Stimulated activated CD4-positive, alpha-beta T cell treated with anti-CD3 and anti-CD28 coated beads, Interleukin-2, amount 100 ng/mL, for 48 hours (primary cell): ENCODE measurements at regions not wholly inside any gene's neighbourhood (a gene's known extent, or its start where the extent isn't known, plus 50 kb on each side); places are given as distances from the start of the nearest gene placed in this dataset.
"Not testable (repeated sequence)": the region's sequence is repeated elsewhere in the genome, so short reads cannot be mapped to it uniquely, and the experiment has no call there.

ENCODE experiments used
- DNase-seq, 2 donors: peaks; one replicate each; pipeline ENCODE4 v3.0.0-alpha.2; 2020

DNA sequence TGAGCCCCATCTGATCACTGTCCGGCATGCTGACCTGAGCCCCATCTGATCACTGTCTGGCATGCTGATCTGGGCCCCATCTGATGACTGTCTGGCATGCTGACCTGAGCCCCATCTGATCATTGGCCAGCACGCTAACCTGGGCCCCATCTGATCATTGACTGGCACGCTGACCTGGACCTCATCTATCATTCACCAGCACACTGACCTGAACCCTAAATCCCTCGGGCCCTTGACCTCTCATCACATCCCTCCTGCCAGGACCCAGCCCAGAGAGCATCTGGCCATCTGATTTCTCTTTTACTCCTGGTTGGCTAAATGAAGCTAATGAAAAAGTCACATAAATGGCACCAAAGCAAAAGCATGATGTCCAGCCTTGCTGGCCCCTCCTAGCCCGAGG, 207.1 kb downstream of the NDUFA10 start:
- no peak for DNase-seq

DNA sequence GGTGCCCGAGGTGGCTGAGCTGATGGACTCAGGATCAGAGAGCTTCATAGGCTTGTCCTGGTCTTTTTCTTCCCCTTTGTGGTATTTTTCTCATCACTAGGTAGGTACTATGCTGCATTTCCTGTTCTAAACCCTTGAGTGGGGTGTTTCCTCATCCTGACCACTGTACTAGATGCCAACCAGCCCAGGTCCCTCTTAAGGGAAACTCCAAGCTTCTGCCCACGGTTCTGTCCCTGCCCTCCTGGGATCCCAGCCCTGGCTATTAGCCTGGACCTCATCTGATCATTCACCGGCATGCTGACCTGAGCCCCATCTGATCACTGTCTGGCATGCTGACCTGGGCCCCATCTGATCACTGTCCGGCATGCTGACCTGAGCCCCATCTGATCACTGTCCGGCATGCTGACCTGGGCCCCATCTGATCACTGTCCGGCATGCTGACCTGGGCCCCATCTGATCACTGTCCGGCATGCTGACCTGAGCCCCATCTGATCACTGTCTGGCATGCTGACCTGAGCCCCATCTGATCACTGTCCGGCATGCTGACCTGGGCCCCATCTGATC, 207.6 kb downstream of the NDUFA10 start:
- not testable (repeated sequence) for DNase-seq

DNA sequence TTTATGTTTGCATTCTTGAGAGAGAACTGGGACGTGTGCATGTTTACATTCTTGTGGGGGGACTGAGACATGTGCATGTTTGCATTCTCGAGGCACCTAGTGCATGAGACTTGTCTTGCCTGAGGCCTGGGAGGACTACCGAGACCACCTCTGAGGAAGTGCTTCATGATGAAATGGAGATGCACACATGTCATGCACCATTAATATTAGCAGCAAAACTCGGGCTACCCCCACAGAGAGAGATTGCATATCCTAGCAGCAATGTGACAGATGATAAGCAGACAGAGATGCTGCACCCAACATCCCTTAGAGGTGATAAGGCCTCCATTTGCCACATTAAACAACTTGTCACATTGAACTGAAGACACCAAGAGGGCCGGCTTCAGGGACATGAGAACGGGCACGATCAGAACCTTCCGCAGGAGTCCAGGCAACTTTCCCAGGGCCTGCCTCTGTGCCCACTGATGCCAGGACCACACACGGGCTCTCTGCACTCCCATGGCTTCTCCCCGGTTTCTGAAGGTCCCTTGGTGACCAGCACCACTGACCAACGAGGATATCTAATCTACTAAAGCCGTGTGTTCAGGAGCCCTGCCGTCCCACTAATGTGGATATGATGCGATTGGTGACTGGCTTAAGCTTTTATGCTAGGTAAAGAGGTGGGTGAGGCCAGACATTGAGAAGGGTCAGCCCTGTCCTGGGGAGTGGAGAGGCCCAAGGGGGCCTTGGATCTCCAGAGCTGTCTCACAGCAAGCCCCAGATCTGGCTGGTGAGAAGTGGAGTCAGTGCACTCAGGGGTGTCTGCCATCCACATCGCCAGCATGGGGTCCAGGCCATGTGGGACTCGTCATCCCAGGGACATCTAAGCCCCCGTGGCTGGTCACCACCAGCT, 208.3 kb downstream of the NDUFA10 start:
- no peak for DNase-seq

DNA sequence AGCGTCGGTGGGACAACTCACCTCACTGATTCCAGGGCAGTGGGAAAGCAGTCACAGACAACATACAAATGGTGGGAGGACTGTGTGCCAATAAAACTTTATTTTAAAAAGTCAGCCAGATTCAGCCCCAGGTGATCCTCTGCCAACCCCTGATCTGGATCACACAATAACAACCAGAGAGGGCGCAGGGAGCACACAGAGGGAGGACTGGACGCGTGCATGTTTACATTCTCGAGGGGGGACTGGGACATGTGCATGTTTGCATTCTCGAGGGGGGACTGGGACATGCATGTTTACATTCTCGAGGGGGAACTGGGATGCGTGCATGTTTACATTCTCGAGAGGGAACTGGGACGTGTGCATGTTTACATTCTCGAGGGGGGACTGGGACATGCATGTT, 209.5 kb downstream of the NDUFA10 start:
- DNase-seq, result no peak

DNA sequence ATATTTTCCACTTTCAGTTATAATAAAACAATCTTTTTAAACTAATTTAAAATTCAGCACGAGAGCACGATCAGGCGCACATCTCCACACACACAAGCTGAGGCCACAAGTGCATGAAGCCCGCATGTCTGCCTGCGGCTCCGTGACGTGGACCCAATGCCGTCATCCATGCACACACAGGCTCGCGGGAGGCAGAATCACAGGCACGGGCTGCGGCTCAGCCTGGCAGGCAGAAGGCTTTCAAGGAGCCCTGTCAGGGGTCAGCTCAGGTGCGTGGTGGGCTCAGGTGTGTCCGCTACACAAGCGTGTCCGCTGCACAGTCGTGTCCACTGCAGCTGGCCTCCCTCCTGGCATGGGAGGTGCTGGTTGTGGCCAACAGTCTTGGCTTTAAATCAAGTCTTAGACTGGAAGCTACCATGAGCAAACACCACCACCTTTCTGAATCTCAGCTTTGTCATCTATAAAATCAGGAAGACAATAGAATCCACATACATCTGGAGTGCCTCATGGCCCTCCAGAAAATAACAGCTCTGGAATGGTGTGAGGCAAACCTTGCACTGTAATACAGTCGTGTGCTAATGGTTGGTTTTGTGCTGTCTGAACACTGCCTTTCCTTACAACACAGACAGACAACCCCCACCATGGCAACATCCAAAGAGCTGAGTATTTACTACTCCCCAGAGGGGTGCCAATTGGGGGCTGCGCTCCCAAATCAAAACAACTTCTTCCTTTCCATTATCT, 210.1 kb downstream of the NDUFA10 start:
- no peak for DNase-seq

DNA sequence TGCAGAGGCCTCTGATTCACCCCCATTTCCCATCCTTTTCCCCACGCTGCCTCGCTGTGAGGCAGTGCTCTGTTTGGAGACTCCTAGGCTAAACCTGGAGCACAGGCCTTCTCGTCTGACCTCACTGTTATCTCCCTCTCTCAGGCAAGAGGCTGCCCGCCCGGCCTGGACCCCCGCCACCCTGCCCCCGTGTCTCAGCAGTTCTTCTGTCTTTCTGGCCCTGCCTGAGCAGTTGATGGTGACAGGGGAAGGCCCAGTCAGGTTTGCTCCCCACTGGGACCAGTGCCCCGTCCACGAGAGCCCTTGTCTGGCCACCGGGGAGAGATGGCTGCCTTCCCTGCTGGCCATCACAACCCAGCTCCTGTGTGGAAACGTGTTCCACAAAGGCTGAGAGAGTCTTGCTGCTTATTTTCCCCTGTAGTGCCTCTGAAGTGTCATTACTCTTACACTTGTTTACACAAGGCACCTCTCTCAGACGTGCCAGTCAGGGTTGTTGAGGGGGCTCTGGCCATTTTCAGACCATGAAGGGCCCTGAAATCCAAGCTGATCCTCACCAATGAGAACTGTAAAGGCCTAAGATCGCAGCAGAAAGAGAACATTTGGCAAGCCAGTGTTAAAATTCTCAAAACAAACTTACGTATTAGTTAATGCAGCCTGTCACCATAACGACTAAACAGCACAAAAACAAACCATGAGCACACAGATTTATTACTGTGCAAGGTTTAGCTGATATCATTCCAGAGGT, 210.9 kb downstream of the NDUFA10 start:
- DNase-seq, result no peak

DNA sequence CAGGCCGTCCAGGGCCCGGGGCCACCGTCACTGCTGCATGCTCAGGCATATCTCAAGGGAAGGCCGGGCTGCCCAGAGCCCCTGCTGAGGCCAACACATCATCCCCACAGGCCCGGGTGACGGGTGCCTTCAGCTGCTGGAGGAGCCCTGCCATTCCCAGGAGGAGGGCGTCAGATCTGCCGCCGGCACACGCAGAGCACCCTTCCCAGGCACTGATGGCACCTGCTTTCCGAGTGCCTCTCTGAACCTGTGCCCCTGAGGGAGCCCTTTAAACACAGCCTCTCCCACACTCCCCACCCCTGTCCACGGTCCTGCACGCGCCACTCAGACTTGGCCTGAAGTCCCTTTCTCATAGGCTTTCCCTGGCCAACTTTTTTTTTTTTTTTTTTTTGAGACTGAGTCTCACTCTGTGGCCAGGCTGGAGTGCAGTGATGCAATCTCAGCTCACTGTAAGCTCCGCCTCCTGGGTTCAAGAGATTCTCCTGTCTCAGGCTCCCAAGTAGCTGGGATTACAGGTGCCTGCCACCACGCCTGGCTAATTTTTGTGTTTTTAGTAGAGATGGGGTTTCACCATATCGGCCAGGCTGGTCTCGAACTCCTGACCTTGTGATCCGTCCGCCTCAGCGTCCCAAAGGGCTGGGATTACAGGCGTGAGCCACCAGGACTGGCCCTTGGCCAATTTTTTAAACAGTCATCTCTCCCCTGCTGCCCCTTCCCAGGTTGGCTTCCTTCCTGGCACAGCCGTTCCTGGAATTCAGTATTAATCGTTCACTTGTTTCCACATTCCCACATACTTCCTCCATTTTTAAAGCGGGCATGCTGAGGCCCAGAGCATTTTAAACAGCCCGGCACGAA, 211.7 kb downstream of the NDUFA10 start:
- no peak for DNase-seq

DNA sequence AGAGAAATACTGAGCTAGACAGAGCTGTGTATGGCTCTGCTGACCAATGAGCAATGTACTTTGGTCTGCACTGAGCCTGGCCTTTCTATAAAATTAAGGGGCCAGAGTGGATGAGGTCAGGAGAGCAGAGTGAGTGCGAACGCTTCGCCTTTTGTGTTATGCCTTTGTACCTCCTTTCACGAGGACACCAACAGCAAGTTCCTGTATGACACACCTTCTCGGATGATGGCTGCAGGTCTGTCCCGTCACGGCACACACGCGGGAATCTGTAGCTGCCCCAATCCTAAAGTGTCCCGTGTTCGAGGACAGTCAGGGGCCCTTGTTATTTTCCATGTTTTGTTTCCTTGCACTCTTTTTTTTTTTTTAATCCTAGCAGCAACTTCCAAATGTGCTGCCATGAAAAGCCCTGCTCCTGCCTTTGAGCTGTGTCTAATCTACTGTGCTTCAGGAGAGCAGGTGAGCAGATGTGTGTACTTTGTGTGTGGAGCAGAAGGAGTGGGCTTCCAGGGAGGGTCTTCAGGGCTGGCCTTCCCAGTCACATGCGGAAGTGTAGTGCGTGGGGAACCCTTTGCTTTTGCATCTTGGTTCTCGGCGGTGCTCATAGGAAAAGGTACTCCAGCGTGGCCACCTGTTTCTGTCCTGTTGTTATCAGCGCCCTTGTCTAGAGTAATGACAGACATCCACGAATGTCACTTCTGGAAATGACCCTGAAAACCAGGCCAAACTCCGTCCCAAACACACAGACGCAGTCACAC, 213.2 kb downstream of the NDUFA10 start:
- DNase-seq, result no peak

DNA sequence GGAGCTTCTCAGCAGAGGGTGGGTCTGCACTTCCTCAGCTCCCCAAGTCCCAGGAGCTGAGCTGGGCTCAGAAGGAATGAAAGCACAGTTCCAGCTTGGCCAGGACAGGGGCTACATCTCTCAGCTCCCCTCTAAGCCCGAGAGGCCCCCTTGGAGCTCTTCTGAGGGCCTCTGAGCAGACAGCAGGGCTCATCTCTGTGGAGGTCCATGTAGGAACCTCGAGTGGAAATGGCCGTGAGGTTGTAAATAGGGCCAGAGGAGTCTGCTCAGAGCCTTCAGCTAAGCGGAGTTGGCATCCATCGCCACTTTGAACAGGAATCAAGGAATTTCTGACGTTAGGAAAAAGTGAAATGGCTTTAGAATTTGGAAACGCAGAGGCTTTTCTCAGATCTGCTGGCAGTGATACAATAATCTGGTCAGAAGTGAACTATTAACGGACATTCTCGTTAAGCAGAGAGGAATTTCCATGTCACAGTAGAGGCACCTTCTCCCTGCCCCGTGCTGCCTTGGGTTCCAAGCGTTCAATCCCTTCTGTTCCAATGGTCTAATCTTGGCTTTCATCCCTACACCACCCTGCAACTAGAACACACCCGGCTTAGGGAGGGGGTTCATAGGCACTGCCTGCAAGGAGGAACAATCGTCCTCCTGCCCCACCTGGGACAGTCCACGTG, 213.9 kb downstream of the NDUFA10 start:
- no peak for DNase-seq

DNA sequence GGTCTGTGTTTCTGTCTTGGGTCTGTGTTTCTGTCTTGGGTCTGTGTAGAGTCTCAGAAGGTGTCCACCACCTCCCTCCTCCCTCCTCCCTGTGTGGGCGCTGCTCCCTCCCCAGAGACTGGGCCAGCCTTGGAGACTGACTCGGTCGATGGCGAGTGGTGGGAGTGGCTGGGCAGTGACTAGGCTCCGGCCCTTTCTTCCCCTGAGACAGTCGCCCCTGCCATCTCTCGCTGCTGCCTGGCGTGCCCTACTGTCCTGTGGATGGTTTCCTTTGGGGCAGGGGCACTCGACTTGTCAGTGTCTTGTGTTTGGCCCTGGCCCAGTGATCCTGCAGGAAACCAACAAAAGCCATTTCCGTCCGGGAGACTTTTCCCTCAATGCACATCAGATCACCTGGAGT, 215.8 kb downstream of the NDUFA10 start:
- DNase-seq, result no peak

DNA sequence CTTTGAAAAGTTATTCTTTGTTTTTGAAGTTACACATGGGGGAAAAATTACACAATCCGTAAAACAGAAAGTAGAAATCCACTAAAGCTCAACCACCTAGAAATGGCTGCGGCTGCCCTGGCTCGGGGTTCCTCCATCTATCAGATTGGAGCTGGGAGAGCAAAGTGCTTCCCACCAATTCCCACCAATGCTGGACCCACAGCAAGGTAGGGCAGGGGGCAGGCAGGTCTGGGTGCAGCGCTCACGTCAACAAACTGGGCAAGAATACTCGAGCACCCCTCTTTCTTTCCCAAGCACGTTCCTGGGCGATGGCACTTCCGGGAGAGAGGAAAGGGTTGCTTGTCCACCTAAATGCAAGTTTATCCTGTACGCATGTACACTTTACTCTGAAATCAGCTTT, 217.6 kb downstream of the NDUFA10 start:
- no peak for DNase-seq

DNA sequence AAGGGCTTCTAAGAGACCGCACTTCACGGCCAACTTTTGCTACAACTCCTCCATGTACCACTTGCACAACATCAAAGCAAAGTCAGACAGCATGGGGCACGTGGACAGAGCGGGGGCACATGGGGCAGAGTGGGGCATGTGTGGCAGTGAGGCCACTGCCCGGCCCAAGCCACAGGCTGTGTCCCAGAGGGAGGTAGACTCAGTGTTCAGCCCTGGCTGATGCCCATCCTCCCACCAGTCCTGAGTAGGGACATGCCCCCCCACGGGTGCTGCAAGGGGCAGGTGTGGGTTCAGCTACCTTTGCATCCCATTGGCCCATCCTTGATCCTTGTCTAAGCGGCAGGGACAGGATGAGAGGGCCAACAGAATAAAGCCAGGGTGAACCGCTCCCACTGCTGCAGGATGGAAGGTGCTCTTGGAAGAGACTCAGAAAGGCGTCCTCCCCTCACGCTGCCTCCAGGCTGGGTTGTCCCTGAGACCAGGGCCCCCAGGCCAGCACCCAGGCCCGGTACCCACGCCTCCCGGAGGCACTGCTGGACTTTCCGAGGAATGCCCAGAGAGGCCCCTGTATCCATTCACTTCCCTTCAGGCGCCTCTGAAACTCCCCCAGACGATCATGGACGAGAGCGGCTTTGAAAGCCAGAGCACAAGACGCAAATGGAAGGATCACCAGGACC, 218.2 kb downstream of the NDUFA10 start:
- DNase-seq, result no peak

DNA sequence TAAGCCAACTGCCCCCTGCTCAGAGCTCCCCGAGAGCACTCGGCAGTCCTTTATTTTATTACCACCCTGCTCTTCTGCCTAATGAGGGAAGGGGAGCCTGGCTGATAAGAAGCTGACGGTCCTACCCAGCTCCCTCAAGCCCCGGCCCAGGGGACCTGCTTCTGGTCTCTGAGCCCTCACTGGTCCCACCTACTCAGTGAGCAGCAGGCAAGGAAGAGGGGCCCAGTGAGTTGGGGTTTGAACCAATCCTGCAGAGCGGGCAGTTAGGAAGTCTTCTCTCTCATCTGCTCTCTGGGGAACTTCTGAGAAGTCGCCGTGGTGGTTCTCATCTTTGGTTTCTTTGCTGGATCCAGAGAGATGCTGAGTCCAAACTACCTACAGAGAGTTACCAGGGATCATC, 218.9 kb downstream of the NDUFA10 start:
- no peak for DNase-seq

DNA sequence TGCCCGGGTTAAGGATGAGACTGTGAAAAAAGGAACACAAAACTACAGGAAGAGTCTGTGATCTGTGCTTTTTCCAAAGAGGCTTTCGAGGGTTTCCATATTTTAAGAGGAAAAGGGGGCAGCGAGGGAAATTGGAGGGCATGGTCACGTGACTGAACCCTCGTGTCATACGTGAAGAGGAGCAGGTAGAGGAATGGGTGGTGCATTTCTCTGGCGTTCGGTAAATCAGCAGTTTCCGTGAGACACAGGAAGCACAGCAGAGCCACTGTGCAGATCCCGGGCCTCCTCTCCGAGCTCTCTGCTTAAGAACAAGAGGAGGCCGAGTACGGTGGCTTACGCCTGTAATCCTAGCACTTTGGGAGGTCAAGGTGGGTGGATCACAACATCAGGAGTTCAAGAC, 219.7 kb downstream of the NDUFA10 start:
- DNase-seq, result no peak

DNA sequence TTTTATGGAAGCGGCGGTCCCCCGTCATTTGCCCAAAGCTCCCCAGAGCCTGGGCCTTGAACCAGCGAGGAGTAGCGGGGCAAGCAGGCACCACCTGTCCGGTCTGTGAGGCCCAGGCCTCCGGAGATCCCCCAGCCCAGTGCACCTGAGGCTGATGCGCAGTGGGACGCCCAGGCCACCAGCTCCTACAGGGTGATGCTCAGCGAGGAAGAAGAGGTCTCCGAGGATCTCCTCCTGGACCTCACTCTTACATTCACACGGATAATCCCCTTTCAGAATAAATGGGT, 220.2 kb downstream of the NDUFA10 start:
- no peak for DNase-seq

DNA sequence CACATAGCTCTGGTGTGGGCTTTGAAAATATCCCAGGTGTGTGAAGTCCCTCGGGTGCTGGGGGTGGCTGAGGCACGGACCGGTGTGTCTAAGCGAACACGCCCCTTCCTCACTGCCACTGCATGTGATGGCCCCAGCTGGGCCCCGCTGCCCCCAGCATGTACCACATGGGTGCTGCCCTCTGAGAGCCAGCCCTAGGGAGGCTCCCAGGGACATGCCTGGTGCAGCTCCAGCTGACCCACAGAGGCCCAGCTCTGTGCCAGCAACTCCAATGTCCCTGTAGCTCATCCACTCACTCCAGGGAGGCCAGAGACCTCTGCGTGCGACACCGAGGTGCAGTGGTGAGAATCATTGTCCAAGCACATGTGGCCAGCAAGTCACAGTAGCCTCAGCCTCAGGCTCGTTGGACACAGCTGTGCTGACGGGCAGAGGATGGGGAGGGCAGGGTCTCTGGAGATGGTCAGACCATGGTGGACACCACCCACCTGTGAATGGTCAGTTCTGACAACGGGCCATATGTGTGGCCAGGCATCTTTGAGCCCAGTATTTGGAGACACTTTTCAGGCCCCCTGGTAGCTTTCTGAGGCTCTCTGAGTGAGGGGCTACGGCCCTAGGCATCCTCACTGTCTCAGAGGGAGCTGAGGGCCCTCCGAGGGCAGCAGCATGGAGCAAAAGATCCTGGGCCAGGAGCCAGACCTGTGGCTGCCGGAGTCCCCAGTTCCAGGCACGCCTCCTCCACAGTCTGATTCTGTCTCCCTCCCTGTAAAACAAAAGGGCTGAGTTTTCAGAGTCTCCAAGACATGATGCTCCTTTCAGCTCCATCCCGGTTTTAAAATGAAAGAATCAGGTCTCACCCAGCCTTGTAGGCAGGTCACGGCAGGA, 220.7 kb downstream of the NDUFA10 start:
- no peak for DNase-seq

DNA sequence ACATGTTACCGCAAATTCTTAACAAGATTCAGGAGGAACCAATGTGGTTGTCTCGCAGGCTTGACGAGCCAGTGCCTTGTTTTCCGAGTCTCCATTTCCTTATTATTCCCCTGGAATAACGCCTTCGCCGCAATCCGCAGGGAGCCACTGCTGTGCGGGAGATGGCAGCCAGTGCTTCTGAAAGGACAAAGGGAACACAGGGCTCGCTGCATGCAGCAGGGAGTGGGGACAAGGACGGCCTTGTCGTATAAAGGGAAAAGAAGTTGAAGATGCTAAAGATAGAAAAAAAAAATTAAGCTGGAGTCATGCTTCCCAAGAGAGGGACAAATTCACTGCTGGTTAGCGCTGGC, 221.4 kb downstream of the NDUFA10 start:
- DNase-seq, result no peak

DNA sequence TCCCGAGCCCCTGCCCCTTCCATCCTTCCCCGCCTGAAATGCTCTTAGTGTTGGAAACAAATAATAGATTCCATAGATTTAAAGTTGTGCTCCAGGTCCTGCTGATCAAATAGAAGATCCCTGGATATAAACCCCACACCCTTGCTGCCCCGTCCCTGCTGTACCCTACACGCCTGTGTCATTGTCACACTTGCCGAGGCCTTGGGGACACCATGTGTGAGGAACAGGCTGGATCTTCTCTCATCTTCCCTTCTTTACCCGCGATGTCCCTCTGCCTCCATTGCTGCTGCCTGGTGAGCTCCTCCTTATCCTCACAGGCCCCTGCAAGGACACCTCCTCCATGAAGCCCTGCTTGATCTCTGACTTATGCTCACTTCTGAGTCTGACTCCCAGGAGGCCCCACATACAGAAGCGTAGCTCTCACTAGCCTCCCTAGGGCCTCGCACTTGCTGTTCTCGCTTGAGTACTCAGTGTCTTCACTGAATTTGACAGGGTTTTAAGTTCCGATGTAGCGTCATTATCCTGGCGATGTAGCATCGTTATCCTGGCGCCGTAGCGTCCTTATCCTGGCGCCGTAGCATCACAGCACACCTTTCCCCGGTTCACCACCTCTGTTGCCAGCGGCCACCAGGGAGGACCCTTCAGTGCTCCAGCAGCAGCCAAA, 221.9 kb downstream of the NDUFA10 start:
- DNase-seq, result no peak

DNA sequence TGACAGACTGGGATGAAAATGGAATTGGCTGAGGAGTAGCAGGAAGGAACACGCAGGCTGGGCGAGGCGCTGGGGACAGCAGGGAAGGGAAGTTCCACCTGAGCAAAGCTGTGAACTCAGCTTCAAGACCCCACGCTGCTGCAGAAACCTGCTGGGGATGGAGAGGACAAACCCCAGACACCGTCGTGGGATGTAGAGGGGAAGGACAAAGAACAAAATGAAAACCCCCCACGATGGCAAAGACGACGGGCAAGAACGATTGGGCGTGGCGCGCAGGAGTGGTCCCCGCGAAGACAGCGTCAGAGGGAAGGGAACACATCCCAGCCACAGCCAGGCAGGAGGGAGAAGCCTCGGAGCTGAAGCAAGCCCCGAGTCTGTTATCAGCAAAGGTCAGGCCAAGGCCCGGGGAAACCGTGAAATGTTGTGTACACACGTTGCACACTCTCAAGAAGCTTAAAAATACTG, 222.9 kb downstream of the NDUFA10 start:
- DNase-seq, result no peak
